Endodermal cell (in vitro differentiated cells): ENCODE measurements at regions not wholly inside any gene's neighbourhood (a gene's known extent, or its start where the extent isn't known, plus 50 kb on each side); places are given as distances from the start of the nearest gene placed in this dataset.

Experiments used
- DNase-seq: peaks from one replicate; pipeline ENCODE4 v3.0.0-alpha.2; 2017
- H3K27ac ChIP-seq: 2 replicates; pipeline ENCODE4 v1.5.1; 2013; ENCODE audit warnings: mild to moderate bottlenecking, low read depth, low read length, moderate library complexity
- H3K27me3 ChIP-seq: 2 replicates; pipeline ENCODE4 v1.6.1; 2013; ENCODE audit warnings: mild to moderate bottlenecking, low read length, moderate library complexity; ENCODE audit not compliant: insufficient read depth, control insufficient read depth, poor library complexity, severe bottlenecking
- H3K36me3 ChIP-seq: 2 replicates; pipeline ENCODE4 v1.7.0; 2013; ENCODE audit warnings: mild to moderate bottlenecking, low read length, moderate library complexity; ENCODE audit not compliant: control insufficient read depth, insufficient read depth
- H3K4me1 ChIP-seq: one replicate; pipeline ENCODE4 v1.7.0; 2013; ENCODE audit warnings: low read length; ENCODE audit not compliant: control insufficient read depth, insufficient read depth
- H3K4me3 ChIP-seq: 2 replicates; pipeline ENCODE4 v1.5.1; 2013; ENCODE audit warnings: mild to moderate bottlenecking, low read length, moderate library complexity
- H3K9ac ChIP-seq: 2 replicates; pipeline ENCODE4 v1.6.1; 2013; ENCODE audit warnings: mild to moderate bottlenecking, low read length, moderate library complexity; ENCODE audit not compliant: poor library complexity, severe bottlenecking; ENCODE audit errors: extremely low read depth
- H3K9me3 ChIP-seq: 2 replicates; pipeline ENCODE4 v1.6.1; 2013; ENCODE audit warnings: mild to moderate bottlenecking, low read length, moderate library complexity; ENCODE audit not compliant: control insufficient read depth
- H3K27ac Mint-ChIP-seq: 2 replicates; pipeline ENCODE4 v1.8.0; 2020; ENCODE audit warnings: mixed read lengths
- H3K27me3 Mint-ChIP-seq: 2 replicates; pipeline ENCODE4 v1.8.0; 2021; ENCODE audit warnings: mild to moderate bottlenecking, mixed read lengths; ENCODE audit not compliant: insufficient read depth
- H3K36me3 Mint-ChIP-seq: 2 replicates; pipeline ENCODE4 v1.8.0; 2020; ENCODE audit warnings: low read depth, mixed read lengths
- H3K4me1 Mint-ChIP-seq: 2 replicates; pipeline ENCODE4 v1.8.0; 2020; ENCODE audit warnings: mixed read lengths
- H3K4me3 Mint-ChIP-seq: 2 replicates; pipeline ENCODE4 v1.8.0; 2020; ENCODE audit warnings: mild to moderate bottlenecking, moderate library complexity, mixed read lengths
- H3K9me3 Mint-ChIP-seq: 2 replicates; pipeline ENCODE4 v1.8.0; 2020; ENCODE audit warnings: mild to moderate bottlenecking, mixed read lengths
- WGBS, 2 experiments: methylation state at CpG; one replicate each; pipeline versions ENCODE4 v1.1.5 to v1.1.7; 2013; ENCODE audit warnings: missing lambda C conversion rate in 2 of 2, mixed read lengths in 1 of 2; ENCODE audit not compliant: insufficient coverage in 1 of 2, insufficient read length in 1 of 2; 5-methylcytosine and 5-hydroxymethylcytosine counted together
- TF ChIP-seq, protein P1 (sequence below): fragments of 200-600 bp; sonication (generic); conservative IDR thresholded peaks from 2 replicates; pipeline ENCODE4 v1.5.0; 2021; ENCODE audit warnings: antibody characterized with exemption, mild to moderate bottlenecking

DNA sequence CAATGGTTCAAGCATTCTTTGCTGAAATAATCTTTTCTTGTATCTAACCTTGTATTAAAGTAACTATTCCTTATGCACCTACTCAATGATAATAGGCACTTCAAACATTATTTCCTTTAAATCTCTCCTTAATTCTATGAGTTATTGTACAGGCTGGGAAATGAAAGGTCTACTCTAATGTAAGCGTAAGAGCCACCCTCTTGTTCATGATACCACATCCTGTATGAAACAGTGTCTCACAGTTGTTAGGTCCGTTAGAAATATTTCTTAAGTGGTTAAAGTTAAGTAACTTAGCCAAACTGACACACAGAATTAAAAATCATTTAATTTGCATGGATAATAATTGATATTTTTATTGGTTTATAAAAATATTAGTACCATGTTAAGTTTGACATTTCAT, 162.5 kb upstream of the RPRM start:
- no peak for DNase-seq
- TF ChIP-seq, protein P1, sequence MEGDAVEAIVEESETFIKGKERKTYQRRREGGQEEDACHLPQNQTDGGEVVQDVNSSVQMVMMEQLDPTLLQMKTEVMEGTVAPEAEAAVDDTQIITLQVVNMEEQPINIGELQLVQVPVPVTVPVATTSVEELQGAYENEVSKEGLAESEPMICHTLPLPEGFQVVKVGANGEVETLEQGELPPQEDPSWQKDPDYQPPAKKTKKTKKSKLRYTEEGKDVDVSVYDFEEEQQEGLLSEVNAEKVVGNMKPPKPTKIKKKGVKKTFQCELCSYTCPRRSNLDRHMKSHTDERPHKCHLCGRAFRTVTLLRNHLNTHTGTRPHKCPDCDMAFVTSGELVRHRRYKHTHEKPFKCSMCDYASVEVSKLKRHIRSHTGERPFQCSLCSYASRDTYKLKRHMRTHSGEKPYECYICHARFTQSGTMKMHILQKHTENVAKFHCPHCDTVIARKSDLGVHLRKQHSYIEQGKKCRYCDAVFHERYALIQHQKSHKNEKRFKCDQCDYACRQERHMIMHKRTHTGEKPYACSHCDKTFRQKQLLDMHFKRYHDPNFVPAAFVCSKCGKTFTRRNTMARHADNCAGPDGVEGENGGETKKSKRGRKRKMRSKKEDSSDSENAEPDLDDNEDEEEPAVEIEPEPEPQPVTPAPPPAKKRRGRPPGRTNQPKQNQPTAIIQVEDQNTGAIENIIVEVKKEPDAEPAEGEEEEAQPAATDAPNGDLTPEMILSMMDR, result no peak
- H3K27ac ChIP-seq, result no peak overlapping the region
- H3K36me3 ChIP-seq, result no peaks in the 10 kb centered on the region
- no peak overlapping the region for H3K9ac ChIP-seq
- Mint-ChIP-seq H3K9me3 (no peaks in the 10 kb centered on the region), H3K27ac (no peak overlapping the region), H3K4me3 (no peak overlapping the region), H3K27me3 (no peaks in the 10 kb centered on the region), H3K4me1 (peaks cover 12% of the 10 kb centered on the region), H3K36me3 (no peaks in the 10 kb centered on the region)
- no peak overlapping the region for H3K4me3 ChIP-seq
- H3K27me3 ChIP-seq, result no peaks in the 10 kb centered on the region
- H3K9me3 ChIP-seq, result no peaks in the 10 kb centered on the region
- 82% methylated on average over 2 of the region's 2 CpGs; no CpG with 5 or more reads in 1 of the 2 experiments for WGBS, 2 experiments
- peaks cover 5% of the 10 kb centered on the region for H3K4me1 ChIP-seq

DNA sequence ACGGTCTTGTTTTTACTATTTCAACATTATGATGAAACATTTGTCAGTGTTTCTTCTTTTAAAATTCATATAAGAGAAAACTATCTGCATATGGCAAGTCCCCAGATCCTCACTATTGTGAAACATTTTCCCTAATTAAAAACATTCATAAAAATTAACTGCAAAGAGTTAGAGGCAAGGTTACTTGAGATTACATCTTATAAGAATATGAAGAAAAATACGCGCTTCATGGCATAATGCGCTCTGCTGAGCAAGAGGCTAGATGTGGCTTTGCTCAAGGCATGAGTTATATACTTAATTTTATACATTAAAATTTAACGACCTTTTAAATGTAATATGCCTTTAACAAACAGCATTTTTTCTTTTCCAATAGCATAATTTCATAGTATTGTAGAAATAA, 166.4 kb upstream of the RPRM start:
- Histone ChIP-seq H3K27ac (no peak overlapping the region), H3K9ac (no peak overlapping the region), H3K9me3 (no peaks in the 10 kb centered on the region), H3K36me3 (no peaks in the 10 kb centered on the region), H3K4me1 (no peaks in the 10 kb centered on the region), H3K27me3 (no peaks in the 10 kb centered on the region), H3K4me3 (no peak overlapping the region)
- DNase-seq, result no peak
- H3K27ac Mint-ChIP-seq, result no peak overlapping the region
- WGBS, 2 experiments, result 100% methylated on average over 4 of the region's 5 CpGs; no CpG with 5 or more reads in 1 of the 2 experiments
- no peaks in the 10 kb centered on the region for H3K4me1 Mint-ChIP-seq
- H3K27me3 Mint-ChIP-seq, result no peaks in the 10 kb centered on the region
- H3K4me3 Mint-ChIP-seq, result no peak overlapping the region
- TF ChIP-seq, protein P1, result no peak
- H3K9me3 Mint-ChIP-seq, result peaks cover 2% of the 10 kb centered on the region
- H3K36me3 Mint-ChIP-seq, result no peaks in the 10 kb centered on the region

GRCh38 chr2:153645599-153645998, 167.0 kb upstream of the RPRM start:
- peaks cover 2% of the 10 kb centered on the region for H3K9me3 Mint-ChIP-seq
- Histone ChIP-seq H3K9ac (no peak overlapping the region), H3K36me3 (no peaks in the 10 kb centered on the region), H3K9me3 (no peaks in the 10 kb centered on the region), H3K27ac (no peak overlapping the region), H3K4me1 (no peaks in the 10 kb centered on the region), H3K27me3 (no peaks in the 10 kb centered on the region), H3K4me3 (no peak overlapping the region)
- H3K36me3 Mint-ChIP-seq, result no peaks in the 10 kb centered on the region
- H3K27ac Mint-ChIP-seq, result no peak overlapping the region
- no peaks in the 10 kb centered on the region for H3K27me3 Mint-ChIP-seq
- no peaks in the 10 kb centered on the region for H3K4me1 Mint-ChIP-seq
- TF ChIP-seq, protein P1, result no peak
- H3K4me3 Mint-ChIP-seq, result no peak overlapping the region
- DNase-seq, result no peak
